KMS-11 (cell line): ENCODE measurements at regions not wholly inside any gene's neighbourhood (a gene's known extent, or its start where the extent isn't known, plus 50 kb on each side); places are given as distances from the start of the nearest gene placed in this dataset.

Source experiments
- H2AFZ ChIP-seq: fragments of 200-600 bp; sonication (generic); 2 replicates; pipeline ENCODE4 v1.6.1; 2016; ENCODE audit warnings: antibody characterized with exemption, mixed run types, low read depth
- H3K27ac ChIP-seq: fragments of 200-600 bp; sonication (generic); 2 replicates; pipeline ENCODE4 v1.6.1; 2016; ENCODE audit warnings: mild to moderate bottlenecking, mixed run types
- H3K27me3 ChIP-seq: fragments of 200-600 bp; sonication (generic); 2 replicates; pipeline ENCODE4 v1.6.1; 2017; ENCODE audit warnings: mild to moderate bottlenecking, low read depth, mixed run types, moderate library complexity; ENCODE audit not compliant: insufficient read depth
- H3K36me3 ChIP-seq: fragments of 200-600 bp; sonication (generic); 2 replicates; pipeline ENCODE4 v1.6.1; 2017; ENCODE audit warnings: mild to moderate bottlenecking, mixed run types; ENCODE audit not compliant: insufficient read depth
- H3K4me1 ChIP-seq: fragments of 200-600 bp; sonication (generic); 2 replicates; pipeline ENCODE4 v1.6.1; 2016; ENCODE audit warnings: mild to moderate bottlenecking, low read depth, mixed run types; ENCODE audit not compliant: poor library complexity, severe bottlenecking
- H3K4me2 ChIP-seq: fragments of 200-600 bp; sonication (generic); 2 replicates; pipeline ENCODE4 v1.7.0; 2016; ENCODE audit warnings: mild to moderate bottlenecking, mixed run types
- H3K4me3 ChIP-seq: fragments of 200-600 bp; sonication (generic); IDR thresholded peaks from 2 replicates; pipeline ENCODE4 v1.6.1; 2017; ENCODE audit warnings: low read depth, low read length, mixed read lengths; ENCODE audit not compliant: insufficient read depth
- H3K79me2 ChIP-seq: fragments of 200-600 bp; sonication (generic); 2 replicates; pipeline ENCODE4 v1.6.1; 2016; ENCODE audit warnings: low read depth, mixed run types; ENCODE audit not compliant: insufficient read depth
- H3K9ac ChIP-seq: fragments of 200-600 bp; sonication (generic); 2 replicates; pipeline ENCODE4 v1.6.1; 2016; ENCODE audit warnings: mild to moderate bottlenecking, mixed run types
- H4K20me1 ChIP-seq: fragments of 200-600 bp; sonication (generic); 2 replicates; pipeline ENCODE4 v1.6.1; 2016; ENCODE audit warnings: mild to moderate bottlenecking, mixed run types; ENCODE audit not compliant: insufficient read depth
- TF ChIP-seq, protein P1 (sequence below): fragments of 200-600 bp; sonication (generic); conservative IDR thresholded peaks from 2 replicates; pipeline ENCODE4 v1.6.1; 2017; ENCODE audit warnings: low read depth, mild to moderate bottlenecking, antibody characterized with exemption, low read length, moderate library complexity, mixed read lengths

DNA sequence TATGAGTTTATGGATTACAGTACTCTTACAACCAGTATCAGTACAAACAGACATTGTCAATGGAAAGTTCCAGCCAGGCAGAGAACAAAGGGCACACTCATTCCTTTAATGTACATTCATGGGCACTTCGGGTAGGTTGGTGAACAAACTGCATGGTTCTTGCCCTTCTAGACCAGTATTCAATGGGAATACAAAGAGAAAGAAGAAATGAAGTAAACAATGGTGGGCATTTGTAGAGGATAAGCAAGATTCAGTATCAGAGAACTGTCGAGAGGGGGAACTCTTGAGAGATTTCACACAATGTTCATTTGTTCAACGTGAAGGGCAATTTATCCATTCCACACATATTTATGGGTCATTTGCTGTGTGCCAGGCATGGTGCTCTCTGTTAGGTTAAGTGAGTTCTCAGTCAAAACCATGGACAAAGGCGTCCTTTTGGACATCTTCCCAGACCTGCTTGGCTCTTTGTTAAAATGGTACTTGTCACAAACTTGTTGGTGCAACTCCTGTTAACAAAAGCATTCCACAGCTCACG lies 714.8 kb downstream of the DHX35 start:
- no peaks in the 10 kb centered on the region for H3K27me3 ChIP-seq
- TF ChIP-seq, protein P1, sequence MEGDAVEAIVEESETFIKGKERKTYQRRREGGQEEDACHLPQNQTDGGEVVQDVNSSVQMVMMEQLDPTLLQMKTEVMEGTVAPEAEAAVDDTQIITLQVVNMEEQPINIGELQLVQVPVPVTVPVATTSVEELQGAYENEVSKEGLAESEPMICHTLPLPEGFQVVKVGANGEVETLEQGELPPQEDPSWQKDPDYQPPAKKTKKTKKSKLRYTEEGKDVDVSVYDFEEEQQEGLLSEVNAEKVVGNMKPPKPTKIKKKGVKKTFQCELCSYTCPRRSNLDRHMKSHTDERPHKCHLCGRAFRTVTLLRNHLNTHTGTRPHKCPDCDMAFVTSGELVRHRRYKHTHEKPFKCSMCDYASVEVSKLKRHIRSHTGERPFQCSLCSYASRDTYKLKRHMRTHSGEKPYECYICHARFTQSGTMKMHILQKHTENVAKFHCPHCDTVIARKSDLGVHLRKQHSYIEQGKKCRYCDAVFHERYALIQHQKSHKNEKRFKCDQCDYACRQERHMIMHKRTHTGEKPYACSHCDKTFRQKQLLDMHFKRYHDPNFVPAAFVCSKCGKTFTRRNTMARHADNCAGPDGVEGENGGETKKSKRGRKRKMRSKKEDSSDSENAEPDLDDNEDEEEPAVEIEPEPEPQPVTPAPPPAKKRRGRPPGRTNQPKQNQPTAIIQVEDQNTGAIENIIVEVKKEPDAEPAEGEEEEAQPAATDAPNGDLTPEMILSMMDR: no peak
- no peak overlapping the region for H2AFZ ChIP-seq
- no peaks in the 10 kb centered on the region for H4K20me1 ChIP-seq
- no peaks in the 10 kb centered on the region for H3K79me2 ChIP-seq
- no peak overlapping the region for H3K4me2 ChIP-seq
- H3K36me3 ChIP-seq: no peaks in the 10 kb centered on the region
- H3K4me3 ChIP-seq: no peak overlapping the region
- H3K9ac ChIP-seq: no peak overlapping the region
- no peak overlapping the region for H3K27ac ChIP-seq
- H3K4me1 ChIP-seq: no peaks in the 10 kb centered on the region

DNA sequence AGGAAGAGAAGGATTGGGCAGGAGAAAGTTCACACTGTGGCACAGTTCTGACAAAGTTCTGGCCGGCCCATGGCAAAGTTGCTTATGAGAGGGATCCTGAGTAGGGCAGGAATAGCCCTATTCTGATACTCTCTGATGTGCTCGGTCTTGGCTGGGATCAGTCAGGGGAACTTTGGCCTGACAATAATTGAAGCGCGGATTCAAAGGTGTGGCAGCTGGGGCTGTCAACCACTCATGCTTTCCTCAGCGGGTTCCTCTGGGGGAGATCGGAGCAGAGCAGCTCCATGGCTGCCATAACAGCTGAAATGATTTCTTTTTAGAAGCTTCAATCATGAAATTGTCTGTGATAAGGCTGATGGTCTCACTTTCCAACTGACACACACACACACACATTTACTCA lies 714.1 kb downstream of the DHX35 start:
- Histone ChIP-seq H3K79me2 (no peaks in the 10 kb centered on the region), H3K4me1 (no peaks in the 10 kb centered on the region), H3K36me3 (no peaks in the 10 kb centered on the region), H4K20me1 (no peaks in the 10 kb centered on the region), H2AFZ (no peak overlapping the region), H3K4me3 (no peak overlapping the region), H3K4me2 (no peak overlapping the region), H3K9ac (no peak overlapping the region), H3K27ac (no peak overlapping the region), H3K27me3 (no peaks in the 10 kb centered on the region)
- TF ChIP-seq, protein P1: no peak

DNA sequence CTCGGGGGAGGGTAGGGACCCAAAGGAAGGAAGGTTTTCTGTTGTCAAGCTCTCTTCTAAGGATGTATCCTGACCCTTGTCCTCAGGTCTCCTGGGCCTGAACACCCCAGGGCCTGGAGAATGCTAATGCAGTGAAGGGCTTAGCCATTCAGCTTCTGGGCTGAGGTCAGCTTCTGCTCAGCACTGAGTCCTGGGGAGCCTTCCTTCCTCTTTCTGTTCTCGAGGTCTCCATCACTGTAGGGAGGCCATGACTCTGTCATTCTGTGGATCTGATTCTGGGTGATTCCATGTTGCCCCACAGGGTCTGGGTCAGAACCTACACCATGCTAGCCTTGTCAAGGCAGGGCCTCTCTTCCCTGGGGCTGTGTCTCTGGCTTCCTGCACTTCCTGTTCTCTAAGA lies 712.7 kb downstream of the DHX35 start:
- Histone ChIP-seq H4K20me1 (no peaks in the 10 kb centered on the region), H3K79me2 (no peaks in the 10 kb centered on the region), H3K9ac (no peak overlapping the region), H2AFZ (no peak overlapping the region), H3K4me3 (no peak overlapping the region), H3K4me1 (no peaks in the 10 kb centered on the region), H3K27me3 (no peaks in the 10 kb centered on the region), H3K27ac (no peak overlapping the region), H3K4me2 (no peak overlapping the region), H3K36me3 (no peaks in the 10 kb centered on the region)
- TF ChIP-seq, protein P1: no peak

DNA sequence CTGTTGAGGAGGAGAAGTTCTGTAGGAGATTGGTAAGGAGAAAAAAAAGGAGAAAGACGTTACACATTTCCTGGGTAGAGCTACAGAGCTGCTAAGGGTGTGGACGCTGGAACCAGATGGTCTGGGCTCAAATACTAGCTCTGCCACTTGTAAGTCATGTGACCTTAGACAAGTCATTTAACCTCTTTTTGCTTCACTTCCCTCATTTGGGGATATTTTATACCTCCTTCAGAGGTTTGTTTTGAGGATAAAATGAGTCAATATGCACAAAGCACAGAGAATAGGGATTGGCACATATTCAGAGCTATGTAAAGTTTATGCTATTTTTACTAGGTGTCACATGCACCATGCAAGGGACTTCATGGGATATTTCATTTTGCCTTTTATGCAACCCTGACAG lies 708.8 kb downstream of the DHX35 start:
- Histone ChIP-seq H3K36me3 (no peaks in the 10 kb centered on the region), H3K4me2 (no peak overlapping the region), H3K4me3 (no peak overlapping the region), H3K9ac (no peak overlapping the region), H3K27ac (no peak overlapping the region), H3K79me2 (no peaks in the 10 kb centered on the region), H2AFZ (no peak overlapping the region), H3K4me1 (no peaks in the 10 kb centered on the region), H4K20me1 (no peaks in the 10 kb centered on the region), H3K27me3 (no peaks in the 10 kb centered on the region)
- TF ChIP-seq, protein P1: no peak
